ENCODE measurements at regions not wholly inside any gene's neighbourhood (a gene's known extent, or its start where the extent isn't known, plus 50 kb on each side); places are given as distances from the start of the nearest gene placed in this dataset.

- no peak for DNase-seq (ENCODE audit: extremely low read depth, low read depth)
- TF ChIP-seq CTCF (IDR thresholded peaks at IDR 0.05; ENCODE audit: low read depth, low read length), result no peak
Measured at GRCh38 chr10:131636841-131637724, 263.7 kb upstream of the PPP2R2D start.

GRCh38 chr10:131638049-131638879 is 262.5 kb upstream of the PPP2R2D start:
- DNase-seq (ENCODE audit: extremely low read depth, low read depth), result no peak
- TF ChIP-seq CTCF (IDR thresholded peaks at IDR 0.05; ENCODE audit: low read depth, low read length), result no peak

- no peak for TF ChIP-seq CTCF (IDR thresholded peaks at IDR 0.05; ENCODE audit: low read depth, low read length)
- DNase-seq (ENCODE audit: extremely low read depth, low read depth), result no peak
Measured at GRCh38 chr10:131638880-131639278, 261.9 kb upstream of the PPP2R2D start.

- no peak for DNase-seq (ENCODE audit: extremely low read depth, low read depth)
- TF ChIP-seq CTCF (IDR thresholded peaks at IDR 0.05; ENCODE audit: low read depth, low read length), result no peak
Measured at GRCh38 chr10:131640045-131640644, 260.7 kb upstream of the PPP2R2D start.

- DNase-seq (ENCODE audit: extremely low read depth, low read depth), result no peak
- no peak for TF ChIP-seq CTCF (IDR thresholded peaks at IDR 0.05; ENCODE audit: low read depth, low read length)
Measured at GRCh38 chr10:131641231-131641630, 259.6 kb upstream of the PPP2R2D start.

- TF ChIP-seq CTCF (IDR thresholded peaks at IDR 0.05; ENCODE audit: low read depth, low read length), result no peak
- no peak for DNase-seq (ENCODE audit: extremely low read depth, low read depth)
Measured at GRCh38 chr10:131641898-131642297, 258.9 kb upstream of the PPP2R2D start.
